Activated naive CD4-positive, alpha-beta T cell treated with anti-CD3 and anti-CD28 coated beads, Interleukin-2, amount 10 ng/mL, durations not matched to agents 7 days and 5 days (primary cell): ENCODE measurements at regions not wholly inside any gene's neighbourhood (a gene's known extent, or its start where the extent isn't known, plus 50 kb on each side); places are given as distances from the start of the nearest gene placed in this dataset.
"Not testable (repeated sequence)": the region's sequence is repeated elsewhere in the genome, so short reads cannot be mapped to it uniquely, and the experiment has no call there.

Source experiments
- CTCF ChIA-PET: fragments of 350-600 bp; sonication (Branson Sonifier 250); formaldehyde crosslinking; loops from one replicate; lab custom pipeline; 2021; ENCODE audit warnings: antibody characterized with exemption; lab: Charles Lee
- DNase-seq: peaks from one replicate; pipeline ENCODE4 v3.0.0-alpha.2; 2020
- H3K27ac Mint-ChIP-seq: one replicate; pipeline ENCODE4 v1.8.0; 2021; ENCODE audit warnings: mild to moderate bottlenecking, moderate library complexity, mixed read lengths
- H3K27me3 Mint-ChIP-seq: one replicate; pipeline ENCODE4 v1.8.0; 2021; ENCODE audit warnings: mild to moderate bottlenecking, mixed read lengths
- H3K36me3 Mint-ChIP-seq: one replicate; pipeline ENCODE4 v1.8.0; 2021; ENCODE audit warnings: mixed read lengths
- H3K4me1 Mint-ChIP-seq: one replicate; pipeline ENCODE4 v1.8.0; 2021; ENCODE audit warnings: mixed read lengths
- H3K4me3 Mint-ChIP-seq: one replicate; pipeline ENCODE4 v1.8.0; 2021; ENCODE audit warnings: mild to moderate bottlenecking, moderate library complexity, mixed read lengths
- H3K9me3 Mint-ChIP-seq: one replicate; pipeline ENCODE4 v1.8.0; 2021; ENCODE audit warnings: mixed read lengths

DNA sequence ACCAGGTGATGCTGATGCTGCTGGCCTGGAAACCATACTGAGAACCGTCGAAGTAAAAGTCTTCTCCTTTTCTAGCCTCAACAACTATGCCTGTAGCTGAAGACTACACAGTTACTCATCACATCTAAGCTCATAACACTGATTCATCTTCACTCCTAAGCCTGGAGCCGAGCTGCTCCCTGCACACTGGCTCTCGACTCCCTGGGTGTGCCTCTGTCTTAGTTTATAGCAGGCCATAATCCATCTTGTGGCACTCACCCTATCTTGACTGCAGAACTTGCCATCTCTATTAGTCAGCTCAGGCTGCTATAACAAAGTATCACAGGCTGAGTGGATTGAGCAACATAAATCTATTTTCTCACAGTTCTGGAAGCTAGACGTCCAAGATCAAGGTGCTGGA, 191.0 kb downstream of the UNC5CL start:
- peaks cover 4% of the 10 kb centered on the region for H3K4me1 Mint-ChIP-seq
- no peaks in the 10 kb centered on the region for H3K9me3 Mint-ChIP-seq
- peaks cover 25% of the 10 kb centered on the region for H3K27me3 Mint-ChIP-seq
- no peak overlapping the region for H3K27ac Mint-ChIP-seq
- H3K4me3 Mint-ChIP-seq, result no peak overlapping the region
- no peaks in the 10 kb centered on the region for H3K36me3 Mint-ChIP-seq
- CTCF ChIA-PET, result interaction anchor here (0.7 kb wide), 1 partner anchor 64 kb away, joined by 3 read pairs; no protein-coding TSS in a partner anchor
- DNase-seq, result no peak

DNA sequence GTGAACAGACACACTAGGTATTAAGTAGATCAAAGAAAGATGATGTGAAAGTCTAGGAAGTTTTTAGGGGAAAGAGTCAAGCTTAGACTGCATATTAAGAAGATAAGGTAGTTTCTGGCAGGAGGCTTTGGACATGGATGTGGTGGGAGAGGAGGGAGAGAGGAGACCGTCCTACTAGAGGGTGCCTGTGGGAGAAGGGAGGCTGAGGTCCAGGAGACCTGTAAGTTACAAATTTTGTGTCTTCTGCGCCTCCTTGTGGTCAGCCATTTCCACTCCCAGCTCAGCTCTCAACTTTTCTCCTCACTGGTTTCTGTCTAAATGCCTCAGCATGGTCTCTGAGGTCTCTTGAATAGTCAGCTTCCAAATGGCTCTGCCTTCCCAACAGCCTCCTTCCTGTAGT, 193.5 kb downstream of the UNC5CL start:
- no peaks in the 10 kb centered on the region for H3K36me3 Mint-ChIP-seq
- no peak overlapping the region for H3K4me3 Mint-ChIP-seq
- no peaks in the 10 kb centered on the region for H3K4me1 Mint-ChIP-seq
- H3K9me3 Mint-ChIP-seq, result no peaks in the 10 kb centered on the region
- peaks cover 32% of the 10 kb centered on the region for H3K27me3 Mint-ChIP-seq
- DNase-seq, result peak; percentile 48
- CTCF ChIA-PET, result interaction anchor here (0.6 to 2.5 kb wide), 7 partner anchors 9 to 517 kb away, joined by 3 to 8 read pairs (median 3); no protein-coding TSS in a partner anchor
- H3K27ac Mint-ChIP-seq, result no peak overlapping the region

DNA sequence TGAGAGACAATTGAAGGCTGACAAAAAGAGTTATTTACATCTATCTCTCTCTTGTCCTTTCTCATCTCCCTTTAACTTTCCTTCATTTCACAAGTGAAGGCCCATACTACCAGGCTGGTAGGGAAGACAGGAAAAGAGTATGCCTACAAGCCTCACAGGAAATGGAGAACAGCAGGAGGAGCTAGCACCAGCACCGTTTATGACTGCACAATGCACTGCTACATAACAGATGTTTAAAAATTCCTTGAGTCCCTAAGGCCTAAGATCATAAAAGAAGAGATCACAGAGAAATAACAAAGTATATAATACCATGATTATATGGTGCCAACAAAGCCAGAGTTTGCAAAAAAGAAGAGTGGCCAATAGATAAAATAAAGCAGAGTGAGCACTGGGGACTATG, 194.8 kb downstream of the UNC5CL start:
- Mint-ChIP-seq H3K27me3 (peaks cover 34% of the 10 kb centered on the region), H3K4me3 (no peak overlapping the region), H3K9me3 (no peaks in the 10 kb centered on the region), H3K27ac (no peak overlapping the region), H3K4me1 (no peaks in the 10 kb centered on the region), H3K36me3 (no peaks in the 10 kb centered on the region)
- no peak for DNase-seq
- CTCF ChIA-PET, result no interaction called here

DNA sequence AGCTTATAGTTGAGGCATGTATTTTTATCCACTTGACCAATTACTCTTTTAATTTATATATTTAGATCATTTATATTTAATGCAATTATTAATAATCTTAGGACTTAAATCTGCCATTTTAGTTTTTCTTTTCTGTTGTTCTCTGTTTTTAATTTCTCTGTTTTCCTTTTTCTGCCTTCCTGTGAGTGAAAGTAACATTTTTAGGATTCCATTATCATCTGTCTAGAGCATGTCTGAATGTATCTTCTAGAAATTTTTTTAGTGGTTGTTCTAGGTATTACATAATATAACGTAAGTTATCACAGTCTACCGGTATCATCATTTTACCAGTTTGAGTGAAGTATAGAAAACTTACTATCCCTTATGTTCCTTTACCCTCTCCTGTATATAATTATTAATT, 197.3 kb downstream of the UNC5CL start:
- no peaks in the 10 kb centered on the region for H3K36me3 Mint-ChIP-seq

DNA sequence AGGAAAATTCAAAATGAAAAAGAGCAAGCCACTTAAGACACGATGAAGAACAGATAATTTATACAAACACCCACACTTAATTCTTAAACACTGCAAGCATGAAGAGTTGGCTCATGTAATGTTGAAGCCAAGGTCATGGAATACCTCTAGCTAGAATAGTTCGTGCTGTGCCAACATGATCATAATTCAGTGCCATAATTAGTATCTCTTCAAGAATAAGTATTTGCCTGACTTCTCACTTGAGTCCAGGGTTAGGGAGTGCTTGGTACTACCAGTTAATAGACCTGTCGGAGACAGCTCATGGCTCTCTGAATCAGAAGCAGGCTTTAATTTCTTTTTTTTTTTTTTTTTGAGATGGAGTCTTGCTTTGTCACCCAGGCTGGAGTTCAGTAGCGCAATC, 206.3 kb downstream of the UNC5CL start:
- Mint-ChIP-seq H3K4me3 (no peak overlapping the region), H3K4me1 (no peaks in the 10 kb centered on the region), H3K9me3 (no peaks in the 10 kb centered on the region), H3K27me3 (peaks cover 17% of the 10 kb centered on the region), H3K36me3 (no peaks in the 10 kb centered on the region), H3K27ac (no peak overlapping the region)
- DNase-seq, result no peak
- CTCF ChIA-PET, result interaction anchor here (1.1 kb wide), 1 partner anchor 10 kb away, joined by 3 read pairs; no protein-coding TSS in a partner anchor

More for the DNA sequence above, 197.3 kb downstream of the UNC5CL start:
- Mint-ChIP-seq H3K4me3 (no peak overlapping the region), H3K27ac (no peak overlapping the region), H3K27me3 (peaks cover 38% of the 10 kb centered on the region), H3K4me1 (no peaks in the 10 kb centered on the region), H3K9me3 (no peaks in the 10 kb centered on the region)
- no peak for DNase-seq
- CTCF ChIA-PET, result no interaction called here

DNA sequence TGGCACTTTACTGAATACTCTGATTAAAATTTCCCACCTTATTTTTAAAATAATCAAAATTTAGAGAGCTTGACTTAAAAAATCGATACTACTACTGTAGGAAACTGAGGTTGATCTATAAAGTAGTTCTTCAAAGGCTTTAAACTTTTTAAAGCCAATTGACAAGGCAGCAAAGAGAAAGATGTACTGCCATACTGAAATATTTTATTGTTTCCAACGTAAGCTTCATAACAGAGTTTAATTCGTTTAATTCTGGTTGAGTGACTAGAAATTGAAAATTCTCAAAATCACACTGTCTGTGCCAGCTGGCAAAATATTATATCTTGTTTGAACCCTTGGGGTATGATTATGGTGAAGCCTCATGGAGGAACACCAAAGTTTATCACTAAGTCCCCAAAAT, 207.6 kb downstream of the UNC5CL start:
- no peaks in the 10 kb centered on the region for H3K4me1 Mint-ChIP-seq
- no peaks in the 10 kb centered on the region for H3K9me3 Mint-ChIP-seq
- no peak overlapping the region for H3K27ac Mint-ChIP-seq
- H3K36me3 Mint-ChIP-seq, result no peaks in the 10 kb centered on the region
- H3K27me3 Mint-ChIP-seq, result peaks cover 16% of the 10 kb centered on the region
- CTCF ChIA-PET, result interaction anchor here (0.8 to 1.4 kb wide), 3 partner anchors 10 to 43 kb away, joined by 3 to 4 read pairs (median 3); no protein-coding TSS in a partner anchor
- DNase-seq, result no peak
- no peak overlapping the region for H3K4me3 Mint-ChIP-seq

DNA sequence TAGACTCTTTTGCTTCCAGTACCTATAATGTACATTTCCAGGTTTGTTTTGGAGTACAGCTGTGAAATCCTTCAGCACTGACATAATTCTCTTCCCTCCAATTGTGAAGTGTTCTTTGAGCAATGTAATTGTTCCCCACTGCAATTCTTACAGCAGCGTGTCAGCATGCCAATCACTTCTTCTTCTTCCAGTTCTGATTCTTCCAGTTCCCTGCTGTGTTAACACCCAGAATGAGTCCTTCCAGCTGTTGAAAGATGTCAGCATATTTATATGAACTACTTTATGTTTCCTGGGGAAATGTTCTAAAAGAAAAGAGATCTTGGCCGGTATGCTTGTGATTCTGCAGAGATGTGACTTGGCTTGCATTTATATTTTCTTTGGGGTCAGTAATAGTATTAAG, 213.9 kb downstream of the UNC5CL start:
- H3K9me3 Mint-ChIP-seq, result no peaks in the 10 kb centered on the region
- no peak overlapping the region for H3K4me3 Mint-ChIP-seq
- no peaks in the 10 kb centered on the region for H3K36me3 Mint-ChIP-seq
- no peak overlapping the region for H3K27ac Mint-ChIP-seq
- no peaks in the 10 kb centered on the region for H3K4me1 Mint-ChIP-seq
- peaks cover 11% of the 10 kb centered on the region for H3K27me3 Mint-ChIP-seq
- no peak for DNase-seq
- CTCF ChIA-PET, result no interaction called here

DNA sequence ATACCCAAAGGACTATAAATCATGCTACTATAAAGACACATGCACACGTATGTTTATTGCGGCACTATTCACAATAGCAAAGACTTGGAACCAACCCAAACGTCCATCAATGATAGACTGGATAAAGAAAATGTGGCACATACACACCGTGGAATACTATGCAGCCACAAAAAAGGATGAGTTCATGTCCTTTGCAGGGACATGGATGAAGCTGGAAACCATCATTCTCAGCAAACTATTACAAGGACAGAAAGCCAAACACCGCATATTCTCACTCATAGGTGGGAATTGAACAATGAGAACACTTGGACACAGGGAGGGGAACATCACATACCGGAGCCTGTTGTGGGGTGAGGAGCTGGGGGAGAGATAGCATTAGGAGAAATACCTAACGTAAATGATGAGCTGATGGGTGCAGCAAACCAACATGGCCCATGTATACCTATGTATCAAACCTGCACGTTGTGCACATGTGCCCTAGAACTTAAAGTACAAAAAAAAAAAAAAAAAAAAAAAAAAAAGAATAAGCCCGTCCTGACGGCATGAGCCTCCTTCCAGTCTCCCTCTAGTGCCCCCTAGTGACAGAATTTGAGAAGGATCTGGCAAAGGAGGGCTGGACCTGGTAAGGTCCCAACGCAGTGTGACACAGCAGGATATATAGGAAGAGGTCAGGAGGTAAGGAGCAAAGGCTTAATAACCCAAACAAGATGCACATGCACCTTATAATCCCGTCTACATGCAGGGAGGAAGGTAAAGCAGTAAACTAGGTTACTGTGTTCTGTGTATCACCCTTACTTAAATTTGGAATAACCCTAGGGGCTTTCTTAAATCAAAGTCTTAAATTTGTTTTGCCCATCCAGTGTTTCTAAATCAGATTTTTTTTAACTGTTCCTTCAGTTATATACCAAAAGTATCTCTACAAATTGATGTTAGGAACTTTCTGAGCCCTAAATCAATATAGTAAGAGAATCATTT, 214.8 kb downstream of the UNC5CL start:
- H3K36me3 Mint-ChIP-seq, H3K9me3 Mint-ChIP-seq, H3K4me1 Mint-ChIP-seq, CTCF ChIA-PET, H3K27ac Mint-ChIP-seq, H3K4me3 Mint-ChIP-seq: not testable (repeated sequence)
- peak; percentile 55 for DNase-seq
- peaks cover 16% of the 10 kb centered on the region for H3K27me3 Mint-ChIP-seq

DNA sequence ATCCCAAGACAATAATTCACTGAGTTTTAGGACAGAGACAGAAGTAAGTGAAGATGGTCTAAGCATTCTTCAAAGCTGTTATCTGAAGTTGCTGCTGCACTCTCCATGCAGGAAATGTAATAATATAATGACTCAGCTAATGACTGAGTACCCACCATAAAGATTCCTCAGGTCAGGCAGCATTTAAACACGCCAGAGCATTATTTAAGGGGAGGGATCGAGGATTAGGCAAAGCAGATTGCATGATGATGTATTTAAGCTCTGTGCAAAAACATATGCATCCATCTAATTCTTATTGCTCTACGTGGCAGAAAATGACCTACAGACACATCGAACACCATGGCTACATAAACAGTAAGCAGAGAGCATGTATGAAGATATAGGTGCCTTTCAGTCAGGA, 216.4 kb downstream of the UNC5CL start:
- DNase-seq, result no peak
- CTCF ChIA-PET, result interaction anchor here (1.0 to 1.9 kb wide), 3 partner anchors 89 to 494 kb away, joined by 3 to 4 read pairs (median 3); no protein-coding TSS in a partner anchor
- no peak overlapping the region for H3K27ac Mint-ChIP-seq
- no peaks in the 10 kb centered on the region for H3K36me3 Mint-ChIP-seq
- no peaks in the 10 kb centered on the region for H3K9me3 Mint-ChIP-seq
- H3K4me1 Mint-ChIP-seq, result no peaks in the 10 kb centered on the region
- H3K4me3 Mint-ChIP-seq, result no peak overlapping the region
- peaks cover 16% of the 10 kb centered on the region for H3K27me3 Mint-ChIP-seq

DNA sequence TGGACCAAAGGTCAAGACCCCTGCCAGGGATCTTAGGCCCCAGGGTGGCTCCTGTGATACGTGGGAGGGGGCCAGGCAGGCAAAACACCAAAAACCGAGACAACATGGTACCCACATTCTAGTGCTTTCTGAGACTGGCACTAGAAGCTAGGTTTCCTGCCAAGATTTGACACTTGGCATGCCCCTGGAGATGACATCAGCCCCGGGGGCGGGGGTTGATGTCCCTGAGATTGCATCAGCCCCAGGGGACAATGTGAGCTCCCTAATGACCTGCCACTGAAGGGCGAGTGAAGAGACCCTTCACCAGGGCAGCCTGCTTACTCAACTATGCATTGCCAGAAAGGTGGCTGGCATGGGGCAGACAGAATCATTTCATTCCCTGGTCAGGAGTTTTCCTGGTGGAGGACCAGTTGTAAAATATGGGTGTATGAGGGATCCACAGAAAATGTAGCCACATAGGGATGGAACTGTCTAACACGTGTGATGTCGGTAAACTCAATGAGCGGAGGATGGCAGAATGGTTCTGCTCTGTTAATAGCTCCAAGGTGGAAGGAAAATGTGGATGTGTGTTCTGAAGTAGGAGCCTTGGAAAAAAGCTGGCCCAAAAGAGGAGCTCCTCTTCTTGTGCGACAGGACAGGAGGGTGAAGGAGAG, 219.7 kb downstream of the UNC5CL start:
- Mint-ChIP-seq H3K36me3 (no peaks in the 10 kb centered on the region), H3K27me3 (peaks cover 18% of the 10 kb centered on the region), H3K9me3 (no peaks in the 10 kb centered on the region), H3K27ac (no peak overlapping the region), H3K4me3 (no peak overlapping the region), H3K4me1 (no peaks in the 10 kb centered on the region)
- CTCF ChIA-PET, result no interaction called here
- no peak for DNase-seq

DNA sequence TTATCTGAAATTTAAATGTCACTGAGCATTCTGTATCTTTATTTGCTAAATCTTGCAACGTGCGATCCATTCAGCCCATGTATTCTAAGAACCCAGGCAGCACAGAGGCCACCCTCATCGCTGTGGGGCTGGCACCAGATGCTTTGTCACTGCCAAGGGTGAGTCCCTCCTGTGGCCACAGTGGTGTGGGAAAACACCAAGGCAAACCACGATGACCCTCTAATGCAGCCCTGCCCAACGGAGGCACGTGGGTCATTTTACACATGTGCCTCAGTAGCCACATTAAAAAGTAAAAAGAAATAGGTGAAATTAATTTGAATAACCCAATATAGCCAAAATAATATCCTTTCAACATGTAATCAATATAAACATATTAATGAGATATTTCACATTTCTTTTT, 221.7 kb downstream of the UNC5CL start:
- DNase-seq, result no peak
- H3K36me3 Mint-ChIP-seq, result no peaks in the 10 kb centered on the region
- no peaks in the 10 kb centered on the region for H3K9me3 Mint-ChIP-seq
- H3K4me1 Mint-ChIP-seq, result no peaks in the 10 kb centered on the region
- H3K27ac Mint-ChIP-seq, result no peak overlapping the region
- H3K27me3 Mint-ChIP-seq, result peaks cover 9% of the 10 kb centered on the region
- CTCF ChIA-PET, result no interaction called here
- no peak overlapping the region for H3K4me3 Mint-ChIP-seq

DNA sequence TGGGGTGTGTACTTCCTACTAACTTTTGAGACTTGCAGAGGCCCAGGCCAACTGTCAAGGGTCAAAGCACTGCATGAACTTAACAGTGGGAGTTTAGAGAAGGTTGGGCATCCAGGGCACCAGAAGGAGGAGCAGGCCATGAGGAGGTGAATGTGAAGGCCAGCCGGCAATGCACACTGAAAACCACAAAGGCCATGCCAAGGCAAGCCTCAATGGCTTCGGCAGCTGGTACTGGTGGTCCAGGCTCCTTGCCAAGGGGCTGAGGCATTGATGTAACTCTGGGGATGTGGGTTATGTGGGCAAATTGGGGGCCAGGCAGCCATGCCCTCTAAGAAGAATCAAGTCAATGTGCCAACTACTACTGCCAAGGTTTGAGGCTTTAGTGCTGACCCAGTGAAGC, 222.4 kb downstream of the UNC5CL start:
- Mint-ChIP-seq H3K27me3 (peaks cover 9% of the 10 kb centered on the region), H3K9me3 (no peaks in the 10 kb centered on the region), H3K4me1 (no peaks in the 10 kb centered on the region), H3K36me3 (no peaks in the 10 kb centered on the region), H3K4me3 (no peak overlapping the region), H3K27ac (no peak overlapping the region)
- no peak for DNase-seq
- CTCF ChIA-PET, result no interaction called here

DNA sequence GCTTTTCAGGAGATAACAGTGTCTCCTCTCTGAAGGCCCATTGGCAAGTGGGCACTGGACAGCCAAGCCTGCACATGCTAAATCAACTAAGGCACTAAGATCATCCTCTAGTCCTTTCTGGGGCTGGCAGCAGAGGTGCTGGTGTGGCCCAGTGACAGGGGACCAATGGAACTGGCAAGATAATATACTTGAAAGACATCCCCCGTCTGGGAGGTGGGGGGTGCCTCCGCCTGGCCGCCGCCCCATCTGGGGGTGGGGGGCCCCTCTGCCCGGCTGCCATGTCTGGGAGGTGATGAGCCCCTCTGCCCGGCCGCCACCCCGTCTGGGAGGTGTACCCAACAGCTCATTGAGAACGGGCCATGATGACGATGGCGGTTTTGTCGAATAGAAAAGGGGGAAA, 223.3 kb downstream of the UNC5CL start:
- CTCF ChIA-PET, result no interaction called here
- no peak for DNase-seq
- H3K27me3 Mint-ChIP-seq, result peaks cover 9% of the 10 kb centered on the region
- H3K36me3 Mint-ChIP-seq, result no peaks in the 10 kb centered on the region
- H3K4me3 Mint-ChIP-seq, result no peak overlapping the region
- H3K27ac Mint-ChIP-seq, result no peak overlapping the region
- H3K9me3 Mint-ChIP-seq, result no peaks in the 10 kb centered on the region
- no peaks in the 10 kb centered on the region for H3K4me1 Mint-ChIP-seq

DNA sequence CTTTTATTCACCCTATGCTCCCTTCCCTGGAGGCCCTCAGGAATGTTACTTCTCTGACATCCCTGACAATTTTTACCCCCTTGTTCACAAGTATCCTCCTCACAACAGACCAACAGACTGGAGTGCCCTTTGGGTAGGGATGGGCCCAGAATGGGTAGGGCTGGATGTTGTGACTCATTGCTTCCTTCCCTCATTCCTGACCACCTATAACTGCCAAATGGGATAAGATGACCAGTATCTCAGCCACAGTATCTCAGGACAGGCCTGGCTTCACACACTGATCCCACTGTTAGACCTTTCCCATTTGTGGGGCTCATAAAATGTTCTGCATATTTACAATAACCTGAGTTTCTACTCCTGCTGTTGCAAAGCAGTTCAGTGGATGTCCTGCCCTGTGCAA, 223.0 kb upstream of the LRFN2 start:
- DNase-seq, result no peak
- H3K4me1 Mint-ChIP-seq, result no peaks in the 10 kb centered on the region
- no peaks in the 10 kb centered on the region for H3K9me3 Mint-ChIP-seq
- H3K36me3 Mint-ChIP-seq, result no peaks in the 10 kb centered on the region
- no peak overlapping the region for H3K27ac Mint-ChIP-seq
- CTCF ChIA-PET, result no interaction called here
- peaks cover 5% of the 10 kb centered on the region for H3K27me3 Mint-ChIP-seq
- no peak overlapping the region for H3K4me3 Mint-ChIP-seq
